Type B pancreatic cell (in vitro differentiated cells): ENCODE measurements at regions not wholly inside any gene's neighbourhood (a gene's known extent, or its start where the extent isn't known, plus 50 kb on each side); places are given as distances from the start of the nearest gene placed in this dataset.

Experiments used
- DNase-seq: peaks from one replicate; pipeline ENCODE4 v3.0.0; 2021; ENCODE audit warnings: mixed read lengths; ENCODE audit not compliant: unreplicated experiment; ENCODE audit errors: extremely low spot score
- H3K27ac Mint-ChIP-seq: 2 replicates; pipeline ENCODE4 v1.8.0; 2021; ENCODE audit warnings: mild to moderate bottlenecking, mixed read lengths
- H3K27me3 Mint-ChIP-seq: 2 replicates; pipeline ENCODE4 v1.8.0; 2021; ENCODE audit warnings: mixed read lengths
- H3K36me3 Mint-ChIP-seq: 2 replicates; pipeline ENCODE4 v1.8.0; 2021; ENCODE audit warnings: mixed read lengths
- H3K4me1 Mint-ChIP-seq: one replicate; pipeline ENCODE4 v1.8.0; 2021; ENCODE audit warnings: mixed read lengths; ENCODE audit not compliant: unreplicated experiment
- H3K4me3 Mint-ChIP-seq: 2 replicates; pipeline ENCODE4 v1.8.0; 2021; ENCODE audit warnings: mild to moderate bottlenecking, mixed read lengths
- H3K9me3 Mint-ChIP-seq: 2 replicates; pipeline ENCODE4 v1.8.0; 2021; ENCODE audit warnings: mixed read lengths
- TF ChIP-seq, protein P1 (sequence below): fragments of 200-600 bp; sonication (generic); conservative IDR thresholded peaks from 2 replicates; pipeline ENCODE4 v1.5.0; 2021; ENCODE audit warnings: antibody characterized with exemption, mild to moderate bottlenecking

DNA sequence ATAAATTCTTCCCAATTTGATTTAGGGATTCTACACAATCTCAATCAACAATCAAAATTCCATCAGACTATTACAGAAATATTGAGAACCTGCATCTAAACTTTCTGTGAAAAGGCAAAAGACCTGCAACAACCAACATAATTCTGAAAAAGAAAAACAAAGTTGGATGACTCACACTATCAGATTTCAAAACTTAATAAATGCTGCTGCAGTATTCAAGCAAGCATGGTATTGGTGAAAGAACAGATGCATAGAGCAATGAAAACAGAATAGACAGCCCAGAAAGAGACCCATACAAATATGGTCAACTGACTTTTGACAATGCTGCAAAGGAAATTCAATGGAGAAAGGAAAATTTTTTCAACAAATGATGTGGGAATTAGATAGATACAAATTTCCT, 477.1 kb upstream of the NR2F2 start:
- no peak overlapping the region for H3K4me3 Mint-ChIP-seq
- H3K36me3 Mint-ChIP-seq = peaks cover 7% of the 10 kb centered on the region
- no peak overlapping the region for H3K27ac Mint-ChIP-seq
- DNase-seq = no peak
- H3K9me3 Mint-ChIP-seq = peaks cover 4% of the 10 kb centered on the region
- TF ChIP-seq, protein P1, sequence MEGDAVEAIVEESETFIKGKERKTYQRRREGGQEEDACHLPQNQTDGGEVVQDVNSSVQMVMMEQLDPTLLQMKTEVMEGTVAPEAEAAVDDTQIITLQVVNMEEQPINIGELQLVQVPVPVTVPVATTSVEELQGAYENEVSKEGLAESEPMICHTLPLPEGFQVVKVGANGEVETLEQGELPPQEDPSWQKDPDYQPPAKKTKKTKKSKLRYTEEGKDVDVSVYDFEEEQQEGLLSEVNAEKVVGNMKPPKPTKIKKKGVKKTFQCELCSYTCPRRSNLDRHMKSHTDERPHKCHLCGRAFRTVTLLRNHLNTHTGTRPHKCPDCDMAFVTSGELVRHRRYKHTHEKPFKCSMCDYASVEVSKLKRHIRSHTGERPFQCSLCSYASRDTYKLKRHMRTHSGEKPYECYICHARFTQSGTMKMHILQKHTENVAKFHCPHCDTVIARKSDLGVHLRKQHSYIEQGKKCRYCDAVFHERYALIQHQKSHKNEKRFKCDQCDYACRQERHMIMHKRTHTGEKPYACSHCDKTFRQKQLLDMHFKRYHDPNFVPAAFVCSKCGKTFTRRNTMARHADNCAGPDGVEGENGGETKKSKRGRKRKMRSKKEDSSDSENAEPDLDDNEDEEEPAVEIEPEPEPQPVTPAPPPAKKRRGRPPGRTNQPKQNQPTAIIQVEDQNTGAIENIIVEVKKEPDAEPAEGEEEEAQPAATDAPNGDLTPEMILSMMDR = no peak
- H3K4me1 Mint-ChIP-seq = peaks cover 16% of the 10 kb centered on the region
- H3K27me3 Mint-ChIP-seq = no peaks in the 10 kb centered on the region

DNA sequence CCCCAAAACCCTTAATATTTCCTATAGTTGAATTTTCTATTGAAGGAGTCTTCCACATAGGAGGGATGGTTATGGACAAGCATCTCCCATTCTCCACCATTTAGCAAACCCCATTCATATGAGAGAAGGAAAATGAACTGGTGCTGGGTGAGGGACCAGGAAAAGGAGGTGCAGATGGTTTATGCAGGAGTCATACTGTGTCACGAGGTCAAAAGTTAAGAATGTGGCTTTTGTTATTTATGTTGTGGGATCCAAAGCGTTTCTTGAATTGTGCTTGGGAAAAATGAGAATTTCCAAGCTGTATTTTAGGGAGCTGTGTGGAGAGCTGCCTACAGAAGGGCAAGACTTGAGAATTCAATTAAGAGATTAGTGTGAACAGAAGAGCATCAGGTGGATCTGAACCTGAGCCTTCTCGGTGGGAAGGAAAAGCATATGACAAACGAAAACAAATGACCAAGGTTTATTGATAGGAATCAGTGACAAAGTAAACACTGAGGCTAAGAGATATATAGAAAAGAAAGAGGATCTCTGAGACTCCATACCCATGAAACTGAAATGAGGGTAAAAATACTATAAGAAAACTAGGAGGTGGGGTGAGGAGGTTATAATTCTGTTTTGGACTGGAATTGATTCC, 473.3 kb upstream of the NR2F2 start:
- peaks cover 3% of the 10 kb centered on the region for H3K36me3 Mint-ChIP-seq
- TF ChIP-seq, protein P1 = no peak
- H3K27ac Mint-ChIP-seq = peak overlapping the region; percentile 71
- H3K4me1 Mint-ChIP-seq = peaks cover 16% of the 10 kb centered on the region
- H3K27me3 Mint-ChIP-seq = no peaks in the 10 kb centered on the region
- DNase-seq = no peak
- H3K4me3 Mint-ChIP-seq = peak overlapping the region; percentile 7
- peaks cover 9% of the 10 kb centered on the region for H3K9me3 Mint-ChIP-seq

DNA sequence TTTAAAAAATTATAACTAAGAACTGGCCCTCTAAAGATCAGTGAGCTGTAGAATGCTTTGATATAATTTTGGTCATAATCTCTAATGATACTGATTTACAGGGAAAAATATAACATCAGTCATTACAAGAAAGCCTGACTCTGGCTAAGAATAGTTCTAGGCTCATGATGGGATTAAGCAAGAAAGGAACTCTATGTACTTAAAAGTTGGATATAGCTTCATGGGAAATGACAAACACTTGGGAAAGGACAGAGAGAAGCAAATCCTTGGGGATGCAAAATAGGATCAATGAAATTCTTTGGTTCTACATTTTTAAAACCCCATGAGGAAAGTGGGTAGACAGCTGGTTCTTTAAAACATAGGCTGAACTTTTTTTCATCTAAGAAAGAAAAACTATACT, 472.7 kb upstream of the NR2F2 start:
- H3K27me3 Mint-ChIP-seq = no peaks in the 10 kb centered on the region
- TF ChIP-seq, protein P1 = no peak
- DNase-seq = no peak
- H3K9me3 Mint-ChIP-seq = peaks cover 10% of the 10 kb centered on the region
- H3K4me1 Mint-ChIP-seq = peaks cover 17% of the 10 kb centered on the region
- H3K36me3 Mint-ChIP-seq = peaks cover 3% of the 10 kb centered on the region
- no peak overlapping the region for H3K4me3 Mint-ChIP-seq
- peak overlapping the region; percentile 57 for H3K27ac Mint-ChIP-seq

DNA sequence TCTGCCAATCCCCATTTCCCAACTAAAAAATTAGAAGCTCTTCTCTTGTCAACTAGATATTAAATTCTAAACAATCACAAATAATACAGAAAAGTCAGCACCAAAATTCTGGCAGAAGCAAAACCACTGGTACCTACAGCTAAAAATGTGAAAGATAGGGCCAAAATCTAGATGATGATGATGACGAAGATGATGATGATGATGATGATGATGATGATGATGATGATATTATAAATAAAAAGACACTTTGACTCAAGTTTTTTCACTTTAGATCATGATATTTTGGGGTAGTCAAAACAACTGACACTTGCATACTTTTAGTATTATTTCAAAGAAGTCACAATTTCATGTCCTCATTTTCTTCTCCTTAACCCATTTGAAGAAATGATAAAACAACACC, 470.1 kb upstream of the NR2F2 start:
- H3K27me3 Mint-ChIP-seq = no peaks in the 10 kb centered on the region
- no peak for DNase-seq
- TF ChIP-seq, protein P1 = no peak
- H3K4me1 Mint-ChIP-seq = peaks cover 16% of the 10 kb centered on the region
- H3K36me3 Mint-ChIP-seq = peaks cover 3% of the 10 kb centered on the region
- H3K9me3 Mint-ChIP-seq = peaks cover 14% of the 10 kb centered on the region
- H3K4me3 Mint-ChIP-seq = no peak overlapping the region
- H3K27ac Mint-ChIP-seq = no peak overlapping the region

DNA sequence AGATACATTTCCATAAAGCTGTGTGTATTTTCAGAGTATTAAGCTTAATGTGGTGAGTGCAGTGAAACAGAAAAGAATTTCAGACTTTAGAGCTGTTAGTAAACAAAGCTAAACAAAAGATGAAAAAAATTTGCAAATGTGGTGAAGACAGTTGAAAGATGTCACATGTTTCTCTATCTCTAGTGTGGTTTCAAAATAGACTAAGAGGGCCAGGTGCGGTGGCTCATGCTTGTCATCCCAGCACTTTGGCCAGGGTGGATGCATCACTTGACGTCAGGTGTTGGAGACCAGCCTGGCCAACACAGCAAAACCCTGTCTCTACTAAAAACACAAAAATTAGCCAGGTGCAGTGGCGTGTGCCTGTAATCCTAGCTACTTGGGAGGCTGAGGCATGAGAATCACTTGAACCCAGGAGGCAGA, 466.0 kb upstream of the NR2F2 start:
- H3K9me3 Mint-ChIP-seq = peaks cover 11% of the 10 kb centered on the region
- peaks cover 21% of the 10 kb centered on the region for H3K4me1 Mint-ChIP-seq
- no peak for DNase-seq
- TF ChIP-seq, protein P1 = no peak
- peaks cover 2% of the 10 kb centered on the region for H3K36me3 Mint-ChIP-seq
- no peaks in the 10 kb centered on the region for H3K27me3 Mint-ChIP-seq
- no peak overlapping the region for H3K27ac Mint-ChIP-seq
- no peak overlapping the region for H3K4me3 Mint-ChIP-seq

DNA sequence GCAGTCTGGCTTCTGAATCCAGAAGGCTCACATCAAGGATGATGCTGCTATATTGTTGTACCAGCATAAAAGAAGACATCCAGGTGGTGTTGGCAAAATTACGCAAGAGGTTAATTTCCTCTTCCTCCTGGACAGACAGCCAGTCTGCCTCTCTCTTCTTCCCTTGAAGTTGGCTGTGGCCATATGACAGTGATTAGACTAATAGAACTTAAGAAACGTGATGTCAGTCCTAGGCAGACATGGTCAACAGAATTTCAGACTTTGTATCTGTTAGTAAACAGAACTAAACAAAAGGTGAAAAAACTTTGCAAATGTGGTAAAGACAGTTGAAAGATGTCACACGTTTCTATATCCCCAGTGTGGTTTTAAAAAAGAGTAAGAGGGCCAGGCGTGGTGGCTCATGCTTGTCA, 465.2 kb upstream of the NR2F2 start:
- no peaks in the 10 kb centered on the region for H3K36me3 Mint-ChIP-seq
- H3K27me3 Mint-ChIP-seq = no peaks in the 10 kb centered on the region
- H3K9me3 Mint-ChIP-seq = peaks cover 4% of the 10 kb centered on the region
- peak overlapping the region; percentile 23 for H3K27ac Mint-ChIP-seq
- peaks cover 21% of the 10 kb centered on the region for H3K4me1 Mint-ChIP-seq
- no peak for DNase-seq
- H3K4me3 Mint-ChIP-seq = no peak overlapping the region
- TF ChIP-seq, protein P1 = no peak
